Neural cell (in vitro differentiated cells): ENCODE measurements at regions not wholly inside any gene's neighbourhood (a gene's known extent, or its start where the extent isn't known, plus 50 kb on each side); places are given as distances from the start of the nearest gene placed in this dataset.

Experiments used
- H2AFZ ChIP-seq: fragments of 200-600, 300-800 bp; sonication (generic), shearing (Covaris generic); 2 replicates; pipeline ENCODE4 v1.6.0; 2014; ENCODE audit warnings: low read depth, mild to moderate bottlenecking, antibody characterized with exemption, low read length, moderate library complexity
- H3F3A ChIP-seq: fragments of 200-600 bp; shearing (Covaris generic); 2 replicates; pipeline ENCODE4 v1.6.1; 2016; ENCODE audit warnings: mild to moderate bottlenecking, moderate library complexity, mixed read lengths, antibody characterized with exemption, low read length; ENCODE audit not compliant: insufficient read depth, poor library complexity, severe bottlenecking
- H3K27ac ChIP-seq: fragments of 200-600, 300-800 bp; sonication (generic), shearing (Covaris generic); 2 replicates; pipeline ENCODE4 v1.5.1; 2014; ENCODE audit warnings: mild to moderate bottlenecking, low read length, moderate library complexity
- H3K27me3 ChIP-seq: fragments of 300-800, 200-600 bp; sonication (generic), shearing (Covaris generic); 2 replicates; pipeline ENCODE4 v1.6.0; 2014; ENCODE audit warnings: mild to moderate bottlenecking, low read depth, low read length, moderate library complexity; ENCODE audit not compliant: insufficient read depth
- H3K36me3 ChIP-seq: fragments of 300-800, 200-600 bp; sonication (generic), shearing (Covaris generic); 2 replicates; pipeline ENCODE4 v1.5.1; 2014; ENCODE audit warnings: mild to moderate bottlenecking, antibody characterized with exemption, low read length, moderate library complexity; ENCODE audit not compliant: insufficient read depth
- H3K4me2 ChIP-seq: fragments of 300-800, 200-600 bp; sonication (generic), shearing (Covaris generic); 2 replicates; pipeline ENCODE4 v1.6.0; 2014; ENCODE audit warnings: mild to moderate bottlenecking, low read length
- H3K4me3 ChIP-seq: fragments of 300-800, 200-600 bp; sonication (generic), shearing (Covaris generic); 2 replicates; pipeline ENCODE4 v1.5.1; 2014; ENCODE audit warnings: mild to moderate bottlenecking, low read length, moderate library complexity
- H3K79me2 ChIP-seq: fragments of 200-600 bp; shearing (Covaris generic); replicated peaks from 2 replicates; pipeline ENCODE4 v1.6.0; 2014; ENCODE audit warnings: mild to moderate bottlenecking, low read length, moderate library complexity; ENCODE audit not compliant: insufficient read depth
- H3K9ac ChIP-seq: fragments of 300-800, 200-600 bp; sonication (generic), shearing (Covaris generic); 2 replicates; pipeline ENCODE4 v1.6.1; 2016; ENCODE audit warnings: mild to moderate bottlenecking, low read length, mixed read lengths
- H3K9me2 ChIP-seq: fragments of 200-600 bp; shearing (Covaris generic); 2 replicates; pipeline ENCODE4 v1.6.1; 2016; ENCODE audit warnings: mild to moderate bottlenecking, low read length, mixed read lengths; ENCODE audit not compliant: insufficient read depth
- H3K9me3 ChIP-seq: fragments of 200-600, 300-800 bp; sonication (generic), shearing (Covaris generic); 2 replicates; pipeline ENCODE4 v1.6.1; 2016; ENCODE audit warnings: mild to moderate bottlenecking, mixed run types, low read length, moderate library complexity, mixed read lengths
- H4K20me1 ChIP-seq: fragments of 200-600 bp; shearing (Covaris generic); 2 replicates; pipeline ENCODE4 v1.6.1; 2016; ENCODE audit warnings: mild to moderate bottlenecking, mixed run types; ENCODE audit not compliant: insufficient read depth
- EP300 ChIP-seq: fragments of 450-650 bp; conservative IDR thresholded peaks from 2 replicates; pipeline ENCODE4 v1.6.1; 2014; ENCODE audit warnings: antibody characterized with exemption, mild to moderate bottlenecking, moderate library complexity; ENCODE audit not compliant: poor library complexity, severe bottlenecking
- EZH2 ChIP-seq: fragments of 200-600, 300-800 bp; shearing (Covaris generic), sonication (generic); IDR thresholded peaks from 2 replicates; pipeline ENCODE4 v1.6.1; 2014; ENCODE audit warnings: antibody characterized with exemption, low read length, borderline replicate concordance, mild to moderate bottlenecking; ENCODE audit not compliant: insufficient read depth, poor library complexity, severe bottlenecking
- MXI1 ChIP-seq: fragments of 450-650 bp; conservative IDR thresholded peaks from 2 replicates; pipeline ENCODE4 v1.6.1; 2014; ENCODE audit warnings: antibody characterized with exemption, mild to moderate bottlenecking; ENCODE audit not compliant: poor library complexity, severe bottlenecking
- POLR2AphosphoS5 ChIP-seq: IDR thresholded peaks from 2 replicates; pipeline ENCODE4 v1.6.1; 2012
- RAD21 ChIP-seq: fragments of 450-650 bp; conservative IDR thresholded peaks from 2 replicates; pipeline ENCODE4 v1.6.1; 2014; ENCODE audit warnings: antibody characterized with exemption, mild to moderate bottlenecking, moderate library complexity
- SMC3 ChIP-seq: fragments of 450-650 bp; conservative IDR thresholded peaks from 2 replicates; pipeline ENCODE4 v1.6.1; 2014; ENCODE audit warnings: antibody characterized with exemption, mild to moderate bottlenecking, moderate library complexity; ENCODE audit not compliant: poor library complexity
- TAF1 ChIP-seq: IDR thresholded peaks from 2 replicates; pipeline ENCODE4 v1.6.1; 2012; ENCODE audit warnings: low read depth
- TF ChIP-seq, protein P1 (sequence below): IDR thresholded peaks from 2 replicates; pipeline ENCODE4 v1.6.1; 2012; ENCODE audit warnings: borderline replicate concordance
- TF ChIP-seq, protein P2 (sequence below): fragments of 450-650 bp; IDR thresholded peaks from 2 replicates; pipeline ENCODE4 v1.5.1; 2014; ENCODE audit warnings: antibody characterized with exemption, mild to moderate bottlenecking, moderate library complexity; ENCODE audit not compliant: poor library complexity, severe bottlenecking

DNA sequence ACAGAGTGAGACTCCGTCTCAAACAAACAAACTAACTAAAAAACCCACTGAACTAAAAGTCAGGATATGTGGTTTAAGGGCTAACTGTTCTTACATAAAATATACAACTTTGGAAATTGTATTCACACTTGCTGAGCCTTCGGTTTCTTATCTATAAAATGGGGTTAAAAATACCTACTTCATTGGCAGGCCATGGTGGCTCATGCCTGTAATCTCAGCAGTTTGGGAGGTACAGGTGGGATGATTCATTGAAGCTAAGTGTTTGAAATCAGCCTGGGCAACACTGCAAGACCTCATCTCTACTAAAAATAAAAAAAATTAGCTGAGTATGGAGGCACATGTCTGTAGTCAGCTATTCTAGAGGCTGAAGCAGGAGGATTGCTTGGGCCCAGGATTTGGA is 115.4 kb upstream of the KLF6 start:
- no peak overlapping the region for H3K27ac ChIP-seq
- H3F3A ChIP-seq, result no peaks in the 10 kb centered on the region
- no peaks in the 10 kb centered on the region for H3K79me2 ChIP-seq
- no peaks in the 10 kb centered on the region for H4K20me1 ChIP-seq
- TF ChIP-seq MXI1 (no peak), RAD21 (no peak), TAF1 (no peak), SMC3 (no peak), EP300 (no peak), EZH2 (no peak), POLR2AphosphoS5 (no peak)
- TF ChIP-seq, protein P1, sequence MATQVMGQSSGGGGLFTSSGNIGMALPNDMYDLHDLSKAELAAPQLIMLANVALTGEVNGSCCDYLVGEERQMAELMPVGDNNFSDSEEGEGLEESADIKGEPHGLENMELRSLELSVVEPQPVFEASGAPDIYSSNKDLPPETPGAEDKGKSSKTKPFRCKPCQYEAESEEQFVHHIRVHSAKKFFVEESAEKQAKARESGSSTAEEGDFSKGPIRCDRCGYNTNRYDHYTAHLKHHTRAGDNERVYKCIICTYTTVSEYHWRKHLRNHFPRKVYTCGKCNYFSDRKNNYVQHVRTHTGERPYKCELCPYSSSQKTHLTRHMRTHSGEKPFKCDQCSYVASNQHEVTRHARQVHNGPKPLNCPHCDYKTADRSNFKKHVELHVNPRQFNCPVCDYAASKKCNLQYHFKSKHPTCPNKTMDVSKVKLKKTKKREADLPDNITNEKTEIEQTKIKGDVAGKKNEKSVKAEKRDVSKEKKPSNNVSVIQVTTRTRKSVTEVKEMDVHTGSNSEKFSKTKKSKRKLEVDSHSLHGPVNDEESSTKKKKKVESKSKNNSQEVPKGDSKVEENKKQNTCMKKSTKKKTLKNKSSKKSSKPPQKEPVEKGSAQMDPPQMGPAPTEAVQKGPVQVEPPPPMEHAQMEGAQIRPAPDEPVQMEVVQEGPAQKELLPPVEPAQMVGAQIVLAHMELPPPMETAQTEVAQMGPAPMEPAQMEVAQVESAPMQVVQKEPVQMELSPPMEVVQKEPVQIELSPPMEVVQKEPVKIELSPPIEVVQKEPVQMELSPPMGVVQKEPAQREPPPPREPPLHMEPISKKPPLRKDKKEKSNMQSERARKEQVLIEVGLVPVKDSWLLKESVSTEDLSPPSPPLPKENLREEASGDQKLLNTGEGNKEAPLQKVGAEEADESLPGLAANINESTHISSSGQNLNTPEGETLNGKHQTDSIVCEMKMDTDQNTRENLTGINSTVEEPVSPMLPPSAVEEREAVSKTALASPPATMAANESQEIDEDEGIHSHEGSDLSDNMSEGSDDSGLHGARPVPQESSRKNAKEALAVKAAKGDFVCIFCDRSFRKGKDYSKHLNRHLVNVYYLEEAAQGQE, result no peak
- TF ChIP-seq, protein P2, sequence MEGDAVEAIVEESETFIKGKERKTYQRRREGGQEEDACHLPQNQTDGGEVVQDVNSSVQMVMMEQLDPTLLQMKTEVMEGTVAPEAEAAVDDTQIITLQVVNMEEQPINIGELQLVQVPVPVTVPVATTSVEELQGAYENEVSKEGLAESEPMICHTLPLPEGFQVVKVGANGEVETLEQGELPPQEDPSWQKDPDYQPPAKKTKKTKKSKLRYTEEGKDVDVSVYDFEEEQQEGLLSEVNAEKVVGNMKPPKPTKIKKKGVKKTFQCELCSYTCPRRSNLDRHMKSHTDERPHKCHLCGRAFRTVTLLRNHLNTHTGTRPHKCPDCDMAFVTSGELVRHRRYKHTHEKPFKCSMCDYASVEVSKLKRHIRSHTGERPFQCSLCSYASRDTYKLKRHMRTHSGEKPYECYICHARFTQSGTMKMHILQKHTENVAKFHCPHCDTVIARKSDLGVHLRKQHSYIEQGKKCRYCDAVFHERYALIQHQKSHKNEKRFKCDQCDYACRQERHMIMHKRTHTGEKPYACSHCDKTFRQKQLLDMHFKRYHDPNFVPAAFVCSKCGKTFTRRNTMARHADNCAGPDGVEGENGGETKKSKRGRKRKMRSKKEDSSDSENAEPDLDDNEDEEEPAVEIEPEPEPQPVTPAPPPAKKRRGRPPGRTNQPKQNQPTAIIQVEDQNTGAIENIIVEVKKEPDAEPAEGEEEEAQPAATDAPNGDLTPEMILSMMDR, result no peak
- H3K27me3 ChIP-seq, result no peaks in the 10 kb centered on the region
- H3K4me3 ChIP-seq, result no peak overlapping the region
- no peaks in the 10 kb centered on the region for H3K9me3 ChIP-seq
- no peak overlapping the region for H3K9ac ChIP-seq
- H3K4me2 ChIP-seq, result no peak overlapping the region
- no peaks in the 10 kb centered on the region for H3K9me2 ChIP-seq
- no peak overlapping the region for H2AFZ ChIP-seq
- H3K36me3 ChIP-seq, result no peaks in the 10 kb centered on the region

GRCh38 chr10:3898821-3899220 is 113.8 kb upstream of the KLF6 start:
- TF ChIP-seq, protein P2, result no peak
- TF ChIP-seq EP300, result no peak
- no peak for TF ChIP-seq RAD21
- TF ChIP-seq SMC3, result no peak
- no peak for TF ChIP-seq MXI1
- TF ChIP-seq TAF1, result no peak
- TF ChIP-seq POLR2AphosphoS5, result no peak
- TF ChIP-seq, protein P1, result no peak
- TF ChIP-seq EZH2, result no peak
- H3K27me3 ChIP-seq, result no peaks in the 10 kb centered on the region
- H2AFZ ChIP-seq, result no peak overlapping the region

More at GRCh38 chr10:3898821-3899220, 113.8 kb upstream of the KLF6 start:
- no peaks in the 10 kb centered on the region for H3K36me3 ChIP-seq
- H3K4me3 ChIP-seq, result no peak overlapping the region
- no peak overlapping the region for H3K4me2 ChIP-seq
- no peaks in the 10 kb centered on the region for H3K9me2 ChIP-seq
- no peaks in the 10 kb centered on the region for H3K79me2 ChIP-seq
- no peak overlapping the region for H3K27ac ChIP-seq
- no peaks in the 10 kb centered on the region for H3F3A ChIP-seq
- H4K20me1 ChIP-seq, result no peaks in the 10 kb centered on the region
- no peaks in the 10 kb centered on the region for H3K9me3 ChIP-seq
- H3K9ac ChIP-seq, result no peak overlapping the region
